ENCODE measurements at regions not wholly inside any gene's neighbourhood (a gene's known extent, or its start where the extent isn't known, plus 50 kb on each side); places are given as distances from the start of the nearest gene placed in this dataset.

DNA sequence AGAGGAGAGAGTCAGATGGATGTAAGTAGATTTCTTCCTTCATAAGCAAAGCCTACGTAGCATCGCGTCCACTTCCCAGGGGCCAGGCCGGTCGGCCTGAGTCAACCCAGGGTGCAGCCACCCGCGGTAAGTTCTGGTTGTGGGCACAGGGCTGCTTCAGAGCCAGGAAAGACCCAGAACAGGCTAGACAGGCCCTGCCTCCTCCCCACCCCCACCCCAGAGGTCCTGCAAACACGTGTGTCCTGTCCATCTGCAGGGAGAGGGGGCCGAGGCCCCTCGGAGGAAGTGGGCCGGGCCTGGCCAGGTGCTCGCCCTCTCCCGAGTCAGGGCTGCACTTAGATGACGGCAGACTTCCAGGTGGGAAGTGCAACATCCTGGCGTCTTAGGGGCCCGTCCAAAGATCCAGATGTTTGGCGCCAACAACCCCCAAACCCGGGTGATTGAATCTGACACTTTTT is 100.8 kb upstream of the ALDH1A3 start:
- no peaks in the 10 kb centered on the region for H3K36me3 ChIP-seq (ENCODE audit: insufficient read depth, low read length)
- no peaks in the 10 kb centered on the region for H3K27me3 ChIP-seq (ENCODE audit: insufficient read depth, low read length, poor library complexity)
- no peak for ATAC-seq (ENCODE audit: insufficient read depth, low read depth)
- no peak overlapping the region for H3K9ac ChIP-seq (ENCODE audit: low read depth, low read length)
- H3K4me1 ChIP-seq (ENCODE audit: insufficient read depth, low read length), result no peaks in the 10 kb centered on the region
- H4K20me1 ChIP-seq (ENCODE audit: insufficient read depth, low read length), result no peaks in the 10 kb centered on the region
- no peaks in the 10 kb centered on the region for H3K9me3 ChIP-seq (ENCODE audit: insufficient read depth, low read length, severe bottlenecking)
- no peaks in the 10 kb centered on the region for H3K79me2 ChIP-seq (ENCODE audit: insufficient read depth, low read length)
- no peak overlapping the region for H2AFZ ChIP-seq (ENCODE audit: low read depth, low read length)
- H3K4me2 ChIP-seq (ENCODE audit: insufficient read depth, low read length), result no peak overlapping the region
- no peak for DNase-seq
- H3K4me3 ChIP-seq (ENCODE audit: low read depth in 1 of 2, low read length in 2 of 2), result no peak overlapping the region
- H3K27ac ChIP-seq (ENCODE audit: low read length), result no peak overlapping the region
- TF ChIP-seq, protein P1, sequence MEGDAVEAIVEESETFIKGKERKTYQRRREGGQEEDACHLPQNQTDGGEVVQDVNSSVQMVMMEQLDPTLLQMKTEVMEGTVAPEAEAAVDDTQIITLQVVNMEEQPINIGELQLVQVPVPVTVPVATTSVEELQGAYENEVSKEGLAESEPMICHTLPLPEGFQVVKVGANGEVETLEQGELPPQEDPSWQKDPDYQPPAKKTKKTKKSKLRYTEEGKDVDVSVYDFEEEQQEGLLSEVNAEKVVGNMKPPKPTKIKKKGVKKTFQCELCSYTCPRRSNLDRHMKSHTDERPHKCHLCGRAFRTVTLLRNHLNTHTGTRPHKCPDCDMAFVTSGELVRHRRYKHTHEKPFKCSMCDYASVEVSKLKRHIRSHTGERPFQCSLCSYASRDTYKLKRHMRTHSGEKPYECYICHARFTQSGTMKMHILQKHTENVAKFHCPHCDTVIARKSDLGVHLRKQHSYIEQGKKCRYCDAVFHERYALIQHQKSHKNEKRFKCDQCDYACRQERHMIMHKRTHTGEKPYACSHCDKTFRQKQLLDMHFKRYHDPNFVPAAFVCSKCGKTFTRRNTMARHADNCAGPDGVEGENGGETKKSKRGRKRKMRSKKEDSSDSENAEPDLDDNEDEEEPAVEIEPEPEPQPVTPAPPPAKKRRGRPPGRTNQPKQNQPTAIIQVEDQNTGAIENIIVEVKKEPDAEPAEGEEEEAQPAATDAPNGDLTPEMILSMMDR (IDR thresholded peaks at IDR 0.05; ENCODE audit: borderline replicate concordance, extremely low read depth, low read length, poor library complexity, severe bottlenecking), result no peak
- TF ChIP-seq EZH2 (IDR thresholded peaks at IDR 0.05; ENCODE audit: borderline replicate concordance, low read depth, low read length, severe bottlenecking), result no peak

DNA sequence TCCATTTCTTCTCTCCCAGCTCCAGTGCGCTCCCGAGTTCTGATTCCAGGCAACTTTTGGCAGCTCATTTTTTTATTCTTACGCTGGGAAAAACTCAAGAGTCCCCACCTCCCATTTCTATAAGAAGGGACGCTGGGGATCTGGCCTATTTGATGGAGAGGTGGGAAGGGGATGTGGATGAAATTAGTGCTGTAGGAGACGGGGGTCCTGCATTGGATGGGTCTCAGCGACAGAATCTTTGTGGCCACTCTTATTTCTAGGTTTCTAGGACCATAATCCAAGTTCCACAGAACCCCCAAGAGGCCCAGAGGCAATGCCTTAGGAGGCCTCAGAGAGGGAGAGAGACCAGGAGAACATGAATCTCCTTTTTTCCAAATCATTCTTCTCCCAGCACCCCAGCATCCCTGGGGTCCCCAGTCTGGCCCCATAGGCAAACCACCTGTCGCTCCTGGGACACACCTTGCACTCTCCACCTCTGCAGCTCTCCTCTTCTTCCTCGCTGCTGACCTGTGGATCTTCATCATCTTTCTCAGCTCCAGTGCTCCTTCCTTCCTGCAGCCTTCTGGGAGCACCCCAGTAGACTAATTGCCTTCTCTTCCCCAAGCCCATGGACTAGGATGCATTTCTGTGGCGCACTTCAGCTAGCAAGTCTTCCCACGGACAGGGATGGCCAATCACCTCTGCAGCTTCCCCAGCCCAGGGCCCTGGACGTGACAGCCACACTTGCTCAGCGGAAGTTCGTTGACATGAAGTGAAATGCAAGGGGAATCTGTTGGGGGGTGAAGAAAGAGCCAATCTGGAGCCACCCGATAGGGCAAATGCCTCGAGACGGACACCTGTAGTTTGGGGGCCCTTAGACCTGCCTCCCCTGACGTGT is 100.1 kb upstream of the ALDH1A3 start:
- Histone ChIP-seq H3K9ac (ENCODE audit: low read depth, low read length) (no peak overlapping the region), H3K4me3 (ENCODE audit: low read depth in 1 of 2, low read length in 2 of 2) (no peak overlapping the region), H3K9me3 (ENCODE audit: insufficient read depth, low read length, severe bottlenecking) (no peaks in the 10 kb centered on the region), H3K4me2 (ENCODE audit: insufficient read depth, low read length) (no peak overlapping the region), H4K20me1 (ENCODE audit: insufficient read depth, low read length) (no peaks in the 10 kb centered on the region), H2AFZ (ENCODE audit: low read depth, low read length) (no peak overlapping the region), H3K27me3 (ENCODE audit: insufficient read depth, low read length, poor library complexity) (no peaks in the 10 kb centered on the region), H3K36me3 (ENCODE audit: insufficient read depth, low read length) (no peaks in the 10 kb centered on the region), H3K79me2 (ENCODE audit: insufficient read depth, low read length) (no peaks in the 10 kb centered on the region), H3K4me1 (ENCODE audit: insufficient read depth, low read length) (no peaks in the 10 kb centered on the region), H3K27ac (ENCODE audit: low read length) (no peak overlapping the region)
- ATAC-seq (ENCODE audit: insufficient read depth, low read depth), result no peak
- TF ChIP-seq, protein P1 (IDR thresholded peaks at IDR 0.05; ENCODE audit: borderline replicate concordance, extremely low read depth, low read length, poor library complexity, severe bottlenecking), result no peak
- no peak for TF ChIP-seq EZH2 (IDR thresholded peaks at IDR 0.05; ENCODE audit: borderline replicate concordance, low read depth, low read length, severe bottlenecking)
- no peak for DNase-seq

DNA sequence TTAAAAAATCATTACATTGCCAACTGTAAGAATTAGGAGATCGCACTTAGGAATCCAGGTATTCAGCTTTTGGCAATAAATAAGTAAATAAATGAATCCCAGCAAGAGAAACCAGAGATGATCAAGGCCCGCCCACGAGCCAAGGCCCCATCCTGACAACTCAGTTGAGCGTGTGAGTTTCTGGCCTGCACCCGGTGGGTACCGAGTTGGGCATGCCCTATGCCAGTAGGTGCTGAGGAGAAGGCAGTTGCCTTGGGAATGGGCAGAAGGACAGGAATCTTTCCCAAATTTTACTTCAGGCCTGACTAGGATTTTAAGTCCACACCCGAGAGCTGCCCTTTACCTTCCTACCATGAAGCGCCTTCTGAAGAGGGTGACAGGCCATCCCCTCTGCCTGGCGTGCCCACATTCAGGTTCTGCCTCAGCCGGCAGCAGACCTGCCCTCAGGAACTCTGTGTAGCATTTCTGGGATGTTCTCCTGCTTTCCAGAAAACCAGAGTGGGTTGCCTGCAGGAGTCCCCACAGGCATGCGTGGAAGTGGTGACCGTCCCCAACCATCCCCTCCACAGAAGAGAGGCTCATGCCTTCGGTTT is 99.3 kb upstream of the ALDH1A3 start:
- H3K4me1 ChIP-seq (ENCODE audit: insufficient read depth, low read length), result no peaks in the 10 kb centered on the region
- TF ChIP-seq, protein P1 (IDR thresholded peaks at IDR 0.05; ENCODE audit: borderline replicate concordance, extremely low read depth, low read length, poor library complexity, severe bottlenecking), result no peak
- no peak for TF ChIP-seq EZH2 (IDR thresholded peaks at IDR 0.05; ENCODE audit: borderline replicate concordance, low read depth, low read length, severe bottlenecking)
- no peaks in the 10 kb centered on the region for H3K9me3 ChIP-seq (ENCODE audit: insufficient read depth, low read length, severe bottlenecking)
- H3K4me3 ChIP-seq (ENCODE audit: low read depth in 1 of 2, low read length in 2 of 2), result no peak overlapping the region
- no peak overlapping the region for H3K9ac ChIP-seq (ENCODE audit: low read depth, low read length)
- H3K4me2 ChIP-seq (ENCODE audit: insufficient read depth, low read length), result no peak overlapping the region
- no peaks in the 10 kb centered on the region for H3K79me2 ChIP-seq (ENCODE audit: insufficient read depth, low read length)
- no peak overlapping the region for H2AFZ ChIP-seq (ENCODE audit: low read depth, low read length)
- no peak for ATAC-seq (ENCODE audit: insufficient read depth, low read depth)
- H4K20me1 ChIP-seq (ENCODE audit: insufficient read depth, low read length), result no peaks in the 10 kb centered on the region
- H3K27me3 ChIP-seq (ENCODE audit: insufficient read depth, low read length, poor library complexity), result no peaks in the 10 kb centered on the region
- H3K36me3 ChIP-seq (ENCODE audit: insufficient read depth, low read length), result no peaks in the 10 kb centered on the region
- DNase-seq, result no peak
- no peak overlapping the region for H3K27ac ChIP-seq (ENCODE audit: low read length)
